CD4-positive, alpha-beta T cell treated with Interleukin-21 for 1 hour (primary cell): ENCODE measurements at regions not wholly inside any gene's neighbourhood (a gene's known extent, or its start where the extent isn't known, plus 50 kb on each side); places are given as distances from the start of the nearest gene placed in this dataset.

Experiments
- DNase-seq: peaks from one replicate; pipeline ENCODE4 v3.0.0-alpha.2; 2020

GRCh38 chrX:22325096-22325495, 52.4 kb downstream of the CBLL2 start:
- DNase-seq: no peak

- no peak for DNase-seq
Observed at GRCh38 chrX:22329783-22330182, 57.1 kb downstream of the CBLL2 start.

GRCh38 chrX:22338740-22339139, 66.0 kb downstream of the CBLL2 start:
- no peak for DNase-seq

- no peak for DNase-seq
Observed at GRCh38 chrX:22339459-22339858, 66.7 kb downstream of the CBLL2 start.

GRCh38 chrX:22340022-22340616, 67.4 kb downstream of the CBLL2 start:
- DNase-seq: no peak

GRCh38 chrX:22343192-22343591, 70.5 kb downstream of the CBLL2 start:
- no peak for DNase-seq

GRCh38 chrX:22345884-22346283, 73.2 kb downstream of the CBLL2 start:
- no peak for DNase-seq

GRCh38 chrX:22347491-22347890, 74.8 kb downstream of the CBLL2 start:
- DNase-seq: no peak

GRCh38 chrX:22349116-22349515, 76.4 kb downstream of the CBLL2 start:
- DNase-seq: no peak

GRCh38 chrX:22351076-22351475, 78.4 kb downstream of the CBLL2 start:
- DNase-seq: no peak

GRCh38 chrX:22351966-22352365, 79.3 kb downstream of the CBLL2 start:
- DNase-seq: no peak

- DNase-seq: no peak
Observed at GRCh38 chrX:22357621-22358020, 84.9 kb downstream of the CBLL2 start.

GRCh38 chrX:22360129-22360528, 87.4 kb downstream of the CBLL2 start:
- DNase-seq: no peak

GRCh38 chrX:22365460-22365859, 92.7 kb downstream of the CBLL2 start:
- no peak for DNase-seq

GRCh38 chrX:22366166-22366702, 93.5 kb downstream of the CBLL2 start:
- no peak for DNase-seq

- DNase-seq: no peak
Observed at GRCh38 chrX:22366906-22367305, 94.2 kb downstream of the CBLL2 start.

- DNase-seq: no peak
Observed at GRCh38 chrX:22373094-22373493, 100.4 kb downstream of the CBLL2 start.

GRCh38 chrX:22373766-22374165, 101.1 kb downstream of the CBLL2 start:
- no peak for DNase-seq

GRCh38 chrX:22376369-22376768, 103.7 kb downstream of the CBLL2 start:
- no peak for DNase-seq

- DNase-seq: no peak
Observed at GRCh38 chrX:22378296-22378695, 105.6 kb downstream of the CBLL2 start.

- no peak for DNase-seq
Observed at GRCh38 chrX:22383988-22384387, 111.3 kb downstream of the CBLL2 start.

- no peak for DNase-seq
Observed at GRCh38 chrX:22389556-22390179, 117.0 kb downstream of the CBLL2 start.

- DNase-seq: no peak
Observed at GRCh38 chrX:22392133-22392948, 119.6 kb downstream of the CBLL2 start.

- DNase-seq: no peak
Observed at GRCh38 chrX:22395372-22395771, 122.7 kb downstream of the CBLL2 start.
